Smooth muscle cell (in vitro differentiated cells): ENCODE measurements at regions not wholly inside any gene's neighbourhood (a gene's known extent, or its start where the extent isn't known, plus 50 kb on each side); places are given as distances from the start of the nearest gene placed in this dataset.

Source experiments
- DNase-seq: peaks from one replicate; lab custom pipeline; 2025; ENCODE audit not compliant: unreplicated experiment; lab: John Stamatoyannopoulos, UW
- H2AFZ ChIP-seq: fragments of 200-600 bp; sonication (generic); 2 replicates; pipeline ENCODE4 v1.6.0; 2016; ENCODE audit warnings: antibody characterized with exemption, low read depth, mild to moderate bottlenecking
- H3F3A ChIP-seq: fragments of 200-600 bp; sonication (generic); 2 replicates; pipeline ENCODE4 v1.6.0; 2017; ENCODE audit warnings: antibody characterized with exemption, low read depth
- H3K27ac ChIP-seq: fragments of 200-600 bp; sonication (generic); 2 replicates; pipeline ENCODE4 v1.5.1; 2016; ENCODE audit warnings: low read depth, mild to moderate bottlenecking
- H3K27me3 ChIP-seq: fragments of 200-600 bp; sonication (generic); 2 replicates; pipeline ENCODE4 v1.6.1; 2016; ENCODE audit warnings: low read depth, mild to moderate bottlenecking
- H3K36me3 ChIP-seq: fragments of 200-600 bp; sonication (generic); 2 replicates; pipeline ENCODE4 v1.5.1; 2016; ENCODE audit warnings: low read depth
- H3K4me1 ChIP-seq: fragments of 200-600 bp; sonication (generic); 2 replicates; pipeline ENCODE4 v1.5.1; 2016; ENCODE audit warnings: low read depth
- H3K4me2 ChIP-seq: fragments of 200-600 bp; sonication (generic); 2 replicates; pipeline ENCODE4 v1.6.0; 2016; ENCODE audit warnings: mild to moderate bottlenecking
- H3K4me3 ChIP-seq: fragments of 200-600 bp; sonication (generic); 2 replicates; pipeline ENCODE4 v1.5.1; 2016; ENCODE audit warnings: mild to moderate bottlenecking
- H3K79me2 ChIP-seq: fragments of 200-600 bp; sonication (generic); 2 replicates; pipeline ENCODE4 v1.6.0; 2016; ENCODE audit warnings: low read depth, mild to moderate bottlenecking
- H3K9ac ChIP-seq: fragments of 200-600 bp; sonication (generic); 2 replicates; pipeline ENCODE4 v1.6.0; 2016; ENCODE audit warnings: low read depth
- H3K9me3 ChIP-seq: fragments of 200-600 bp; sonication (generic); replicated peaks from 2 replicates; pipeline ENCODE4 v1.5.1; 2016; ENCODE audit warnings: low read depth
- H4K20me1 ChIP-seq: fragments of 200-600 bp; sonication (generic); 2 replicates; pipeline ENCODE4 v1.6.0; 2016; ENCODE audit warnings: low read depth
- CTCF ChIP-seq: fragments of 200-600 bp; sonication (generic); IDR thresholded peaks from 2 replicates; pipeline ENCODE4 v1.5.1; 2017; ENCODE audit warnings: borderline replicate concordance, mild to moderate bottlenecking, antibody characterized with exemption; ENCODE audit not compliant: insufficient read depth, poor library complexity, severe bottlenecking
- WGBS: methylation state at CpG from one replicate; pipeline ENCODE4 v1.1.7; 2016; ENCODE audit warnings: low lambda C conversion rate; 5-methylcytosine and 5-hydroxymethylcytosine counted together

- 89% methylated on average over 3 of the region's 3 CpGs for WGBS
- Histone ChIP-seq H3K79me2 (no peaks in the 10 kb centered on the region), H3K4me1 (no peaks in the 10 kb centered on the region), H3K4me2 (no peak overlapping the region), H3K27ac (no peak overlapping the region), H3K27me3 (no peaks in the 10 kb centered on the region), H3K36me3 (no peaks in the 10 kb centered on the region), H2AFZ (no peak overlapping the region), H3K9ac (no peak overlapping the region), H3F3A (no peaks in the 10 kb centered on the region), H3K4me3 (no peak overlapping the region), H4K20me1 (no peaks in the 10 kb centered on the region), H3K9me3 (no peaks in the 10 kb centered on the region)
- no peak for DNase-seq
- no peak for TF ChIP-seq CTCF
These were observed 312.5 kb upstream of the ZNF385D start for GRCh38 chr3:22063500-22063899.

DNA sequence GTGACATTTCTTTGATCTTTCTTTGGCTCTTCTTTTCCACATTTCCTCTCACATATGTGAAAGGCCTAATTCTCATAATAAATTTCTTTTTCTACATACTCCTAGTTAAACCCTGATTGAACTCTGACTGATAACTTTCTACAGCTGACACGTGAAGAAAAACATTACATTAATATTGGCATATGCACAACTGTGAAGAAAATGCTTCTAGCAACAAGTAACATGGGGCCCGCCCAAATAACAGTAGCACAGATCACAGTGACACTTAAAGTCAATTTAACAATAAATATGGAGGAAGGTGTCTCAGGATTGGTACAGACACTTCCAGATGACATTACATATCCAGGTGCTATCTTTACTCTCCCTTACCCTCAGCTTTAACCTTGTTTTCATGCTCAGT is 317.6 kb upstream of the ZNF385D start:
- Histone ChIP-seq H3K4me3 (no peak overlapping the region), H3K9me3 (no peaks in the 10 kb centered on the region), H3K4me1 (no peaks in the 10 kb centered on the region), H3K36me3 (no peaks in the 10 kb centered on the region), H3K9ac (no peak overlapping the region), H3K27ac (no peak overlapping the region), H4K20me1 (no peaks in the 10 kb centered on the region), H3F3A (no peaks in the 10 kb centered on the region), H3K4me2 (no peak overlapping the region), H3K27me3 (peaks cover 12% of the 10 kb centered on the region), H3K79me2 (no peaks in the 10 kb centered on the region), H2AFZ (no peak overlapping the region)
- no peak for TF ChIP-seq CTCF
- DNase-seq = no peak
- WGBS = 83% methylated on average over 2 of the region's 2 CpGs

GRCh38 chr3:22088204-22088603 is 337.2 kb upstream of the ZNF385D start:
- 85% methylated on average over 3 of the region's 3 CpGs for WGBS
- TF ChIP-seq CTCF = no peak
- H4K20me1 ChIP-seq = no peaks in the 10 kb centered on the region

DNA sequence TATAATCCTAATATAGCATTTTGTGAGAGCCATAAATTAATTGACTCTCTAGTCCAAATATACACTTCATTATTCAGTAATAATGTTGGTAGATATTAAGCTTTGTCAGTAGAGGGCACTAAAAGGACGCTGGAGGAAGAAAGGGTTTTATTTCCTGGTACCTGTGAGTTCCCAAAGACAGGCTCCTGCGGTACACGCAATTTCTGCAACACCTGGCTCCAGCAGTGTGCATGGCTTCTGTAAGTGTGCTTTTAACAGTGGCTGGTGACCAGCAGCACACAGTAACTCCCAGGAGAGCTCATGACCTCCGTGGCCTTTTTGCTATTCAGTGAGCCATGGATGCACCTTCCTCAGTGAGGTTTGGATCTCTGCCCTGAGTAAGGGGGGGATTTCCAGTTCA is 338.3 kb upstream of the ZNF385D start:
- Histone ChIP-seq H3K36me3 (no peaks in the 10 kb centered on the region), H2AFZ (no peak overlapping the region), H3K4me2 (no peak overlapping the region), H3K27me3 (no peaks in the 10 kb centered on the region), H3K79me2 (no peaks in the 10 kb centered on the region), H3F3A (no peaks in the 10 kb centered on the region), H3K4me3 (no peak overlapping the region), H3K9ac (no peak overlapping the region), H4K20me1 (no peaks in the 10 kb centered on the region), H3K9me3 (no peaks in the 10 kb centered on the region), H3K27ac (no peak overlapping the region), H3K4me1 (no peaks in the 10 kb centered on the region)
- peak; percentile 42 for TF ChIP-seq CTCF
- WGBS = 12% methylated on average over 4 of the region's 4 CpGs
- DNase-seq = no peak

More at GRCh38 chr3:22088204-22088603, 337.2 kb upstream of the ZNF385D start:
- Histone ChIP-seq H3K27me3 (no peaks in the 10 kb centered on the region), H3K36me3 (no peaks in the 10 kb centered on the region), H3K9ac (no peak overlapping the region), H2AFZ (no peak overlapping the region), H3K4me3 (no peak overlapping the region), H3K4me2 (no peak overlapping the region), H3K9me3 (no peaks in the 10 kb centered on the region), H3K27ac (no peak overlapping the region), H3K79me2 (no peaks in the 10 kb centered on the region), H3F3A (no peaks in the 10 kb centered on the region), H3K4me1 (no peaks in the 10 kb centered on the region)
- no peak for DNase-seq
